GM19452 (cell line): ENCODE measurements at regions not wholly inside any gene's neighbourhood (a gene's known extent, or its start where the extent isn't known, plus 50 kb on each side); places are given as distances from the start of the nearest gene placed in this dataset.
"Not testable (repeated sequence)": the region's sequence is repeated elsewhere in the genome, so short reads cannot be mapped to it uniquely, and the experiment has no call there.

ENCODE experiments used
- ATAC-seq: cut with Tn5 transposase; IDR thresholded peaks from one replicate; pipeline ENCODE4 v1.9.1; 2021; ENCODE audit not compliant: unreplicated experiment

DNA sequence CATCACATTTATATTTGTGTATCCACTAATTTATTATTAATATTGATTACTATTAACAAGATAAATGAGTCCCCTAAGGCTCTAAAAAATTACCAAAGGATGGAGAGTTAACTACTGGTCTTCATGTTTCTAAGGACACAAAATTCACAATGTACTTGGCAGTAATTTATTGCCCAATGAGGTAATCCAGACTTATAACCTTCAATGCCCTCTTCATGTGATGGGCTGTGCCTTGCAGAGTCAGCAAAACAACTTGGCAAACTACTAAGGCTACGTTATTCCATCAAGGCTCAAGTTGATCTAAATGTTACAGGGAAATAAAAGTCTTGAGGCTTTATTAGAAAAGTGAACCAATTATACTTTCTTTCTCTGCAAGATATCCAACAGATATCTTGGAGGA is 804.9 kb upstream of the NXPH2 start:
- no peak for ATAC-seq

DNA sequence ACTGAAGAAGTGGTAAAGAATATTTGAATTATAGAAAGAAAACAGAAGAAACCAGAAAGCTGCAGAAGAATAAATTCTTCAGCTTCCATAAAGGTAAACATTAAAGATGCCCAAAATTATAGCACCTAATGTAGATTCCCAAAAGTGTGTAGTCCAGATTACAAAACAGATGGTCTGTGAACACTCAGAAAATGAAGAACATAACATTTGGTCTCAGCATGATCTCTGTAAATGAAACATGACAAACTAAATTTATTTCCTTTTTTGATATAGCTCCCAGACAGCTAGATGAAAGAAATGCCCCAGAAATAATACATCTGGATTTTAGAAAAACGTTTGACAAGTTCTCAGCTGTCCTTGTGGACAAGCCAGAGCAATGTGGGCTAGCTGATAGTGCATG is 794.2 kb upstream of the NXPH2 start:
- no peak for ATAC-seq

DNA sequence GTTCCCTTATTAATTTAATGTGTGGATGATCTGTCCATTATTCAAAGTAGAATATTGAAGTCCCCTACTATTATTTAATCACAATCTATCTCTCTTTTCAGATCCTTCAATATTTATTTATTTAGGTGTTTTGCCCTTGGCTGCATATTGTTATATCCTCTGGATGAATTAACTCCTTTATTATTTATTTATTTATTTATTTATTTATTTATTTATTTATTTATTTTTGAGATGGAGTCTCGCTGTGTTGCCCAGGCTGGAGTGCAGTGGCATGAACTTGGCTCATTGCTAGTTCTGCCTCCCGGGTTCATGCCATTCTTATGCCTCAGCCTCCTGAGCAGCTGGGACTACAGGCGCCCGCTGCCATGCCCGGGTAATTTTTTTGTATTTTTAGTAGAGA is 776.6 kb upstream of the NXPH2 start:
- ATAC-seq: no peak

DNA sequence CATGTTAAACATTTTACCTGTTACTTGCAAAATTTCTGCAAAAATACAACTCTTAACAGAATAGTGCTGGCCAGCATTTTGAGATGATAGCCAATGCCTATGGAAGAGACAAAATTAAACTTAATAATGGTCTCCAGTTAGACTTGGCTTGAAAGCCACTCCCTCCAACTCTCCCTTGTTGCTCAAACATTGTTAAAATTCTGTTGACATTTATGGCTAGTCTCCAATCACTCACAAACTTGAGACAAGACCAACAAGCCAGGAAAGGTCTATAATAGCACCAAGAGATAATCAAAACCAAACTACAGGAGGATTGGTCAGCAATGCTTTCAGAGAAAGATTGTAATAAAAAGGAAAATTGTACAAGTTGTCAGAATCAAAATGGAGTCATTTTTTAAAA is 770.7 kb upstream of the NXPH2 start:
- ATAC-seq: no peak

DNA sequence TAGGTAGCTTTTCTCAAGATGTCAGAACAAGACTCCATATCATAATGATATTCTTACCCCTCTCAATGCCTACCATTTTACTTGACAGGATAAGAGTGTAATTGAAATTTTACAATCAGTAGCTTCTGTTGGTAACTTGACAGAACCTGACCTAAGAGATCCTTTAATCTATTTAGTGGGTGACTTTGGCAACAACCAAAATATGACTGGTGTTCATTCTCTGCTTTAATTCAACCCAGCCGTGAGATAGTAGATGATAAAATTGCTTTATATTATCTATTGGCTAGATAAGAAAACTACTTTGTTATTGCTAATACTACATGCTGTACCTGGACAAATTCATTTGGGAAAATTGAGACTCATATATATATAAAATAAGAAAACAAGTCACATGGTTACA is 770.2 kb upstream of the NXPH2 start:
- no peak for ATAC-seq

DNA sequence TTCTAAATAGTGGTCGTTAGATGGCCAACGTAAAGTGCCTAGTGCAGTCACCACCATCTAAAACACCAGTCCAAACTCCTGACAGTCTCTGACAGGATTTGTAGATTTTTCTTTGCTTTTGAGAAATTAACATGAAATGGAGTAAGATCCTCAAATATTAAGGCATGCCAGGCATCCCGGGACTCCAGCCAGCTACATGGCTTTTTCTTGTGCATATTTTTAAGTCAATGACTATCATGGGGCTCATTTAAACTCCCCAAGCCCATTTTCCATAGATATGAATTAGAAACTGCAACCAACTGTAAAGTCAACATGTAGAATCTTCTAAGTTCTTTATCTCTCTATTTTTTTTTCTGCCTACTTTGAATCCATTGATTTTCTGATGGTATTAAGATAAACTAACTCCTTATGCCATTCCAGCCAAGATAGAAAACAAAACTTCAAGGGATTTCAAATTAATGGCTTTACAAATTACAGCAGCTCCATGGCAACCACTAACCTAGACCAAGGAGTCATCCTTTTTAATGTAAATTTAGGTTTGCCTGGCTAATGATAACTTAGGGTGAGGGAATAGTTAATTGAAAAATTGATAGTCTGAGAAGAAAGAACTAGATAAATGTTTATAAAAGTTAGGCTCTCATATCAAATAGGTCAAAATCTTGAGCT is 764.1 kb upstream of the NXPH2 start:
- no peak for ATAC-seq

DNA sequence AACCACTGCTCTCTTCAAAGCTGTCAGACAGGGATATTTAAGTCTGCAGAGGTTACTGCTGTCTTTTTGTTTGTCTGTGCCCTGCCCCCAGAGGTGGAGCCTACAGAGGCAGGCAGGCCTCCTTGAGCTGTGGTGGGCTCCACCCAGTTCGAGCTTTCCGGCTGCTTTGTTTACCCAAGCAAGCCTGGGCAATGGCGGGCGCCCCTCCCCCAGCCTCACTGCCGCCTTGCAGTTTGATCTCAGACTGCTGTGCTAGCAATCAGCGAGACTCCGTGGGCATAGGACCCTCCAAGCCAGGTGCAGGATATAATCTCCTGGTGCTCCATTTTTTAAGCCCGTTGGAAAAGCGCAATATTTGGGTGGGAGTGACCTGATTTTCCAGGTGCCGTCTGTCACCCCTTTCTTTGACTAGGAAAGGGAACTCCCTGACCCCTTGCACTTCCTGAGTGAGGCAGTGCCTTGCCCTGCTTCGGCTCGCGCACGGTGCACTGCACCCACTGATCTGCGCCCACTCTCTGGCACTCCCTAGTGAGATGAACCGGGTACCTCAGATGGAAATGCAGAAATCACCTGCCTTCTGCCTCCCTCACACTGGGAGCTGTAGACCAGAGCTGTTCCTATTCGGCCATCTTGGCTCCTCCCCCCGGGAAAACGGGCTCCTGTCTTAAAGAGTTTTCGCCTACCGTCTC is 758.3 kb upstream of the NXPH2 start:
- ATAC-seq: not testable (repeated sequence)

DNA sequence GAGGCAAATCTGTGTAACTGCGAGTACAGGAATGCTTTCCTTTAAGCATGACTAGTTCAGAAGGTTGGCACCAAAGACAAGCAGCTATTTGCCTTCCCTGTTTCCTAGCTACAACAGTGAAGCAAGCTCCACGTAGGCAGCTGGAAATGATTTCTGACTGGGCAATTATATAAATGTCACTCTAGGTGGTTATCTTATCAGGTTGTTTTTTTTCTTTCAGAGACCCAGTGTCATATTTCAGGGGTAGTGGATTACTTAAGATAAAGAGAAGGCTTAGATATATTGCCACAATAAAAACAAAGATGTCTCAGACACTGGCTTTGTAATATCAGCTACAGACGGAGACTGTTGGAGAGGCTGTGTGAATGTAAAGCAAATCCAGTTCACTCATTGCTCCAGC is 748.9 kb upstream of the NXPH2 start:
- no peak for ATAC-seq

DNA sequence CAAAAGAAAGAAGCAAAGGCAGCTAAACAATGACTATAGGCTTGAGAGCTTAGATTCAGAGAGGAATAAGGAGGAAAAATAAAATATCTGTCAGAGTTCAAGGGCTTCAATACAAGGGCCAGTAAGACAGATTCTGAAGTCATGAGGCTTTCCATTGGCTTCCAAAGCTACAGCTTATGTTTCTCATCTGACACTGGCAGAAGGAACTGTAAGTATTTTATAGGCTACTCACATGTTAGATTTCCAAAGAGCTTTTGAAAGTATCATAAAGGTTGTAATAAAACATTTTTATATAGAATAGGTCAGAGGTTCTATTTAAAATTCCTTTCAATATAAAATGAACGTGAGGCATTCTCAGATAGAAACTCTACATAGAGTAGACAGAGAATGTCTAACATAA is 746.6 kb upstream of the NXPH2 start:
- ATAC-seq: no peak

DNA sequence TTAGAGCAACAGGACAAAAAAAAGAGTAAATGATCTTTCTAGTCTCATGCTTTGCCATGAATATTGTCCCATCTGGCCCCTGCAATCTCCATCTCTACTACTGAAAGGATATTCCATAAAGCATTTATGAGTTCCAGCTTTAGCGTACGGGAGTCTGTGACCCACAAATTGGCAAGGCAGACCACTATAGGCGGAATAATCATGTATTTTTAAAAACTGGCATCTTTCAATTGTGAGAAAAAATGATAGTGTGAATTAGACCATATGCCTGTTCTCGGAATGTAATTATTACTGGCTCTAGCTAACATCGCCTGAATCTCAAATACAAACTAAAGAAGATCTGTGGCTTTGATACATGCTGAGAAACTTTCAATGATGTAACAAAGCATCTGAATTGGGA is 738.1 kb upstream of the NXPH2 start:
- ATAC-seq: no peak

DNA sequence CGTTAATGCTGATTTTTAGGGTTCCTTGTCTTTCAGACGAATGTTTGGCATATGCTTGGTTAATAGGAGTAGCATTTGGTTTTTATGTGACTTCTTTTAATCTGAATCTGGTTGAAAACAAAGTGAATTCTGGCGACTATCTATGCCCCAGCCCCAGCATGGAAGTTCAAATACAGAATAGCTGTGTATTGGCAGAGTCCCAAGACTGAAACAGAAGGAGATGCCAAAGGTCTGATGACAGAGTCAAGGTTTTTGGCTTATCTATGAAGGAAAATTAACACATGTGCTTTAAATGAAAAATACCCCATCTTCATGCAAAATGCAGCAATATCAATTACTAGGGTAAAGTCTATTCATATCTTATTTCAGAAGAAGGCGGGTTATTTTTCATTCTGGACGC is 734.8 kb upstream of the NXPH2 start:
- ATAC-seq: no peak

DNA sequence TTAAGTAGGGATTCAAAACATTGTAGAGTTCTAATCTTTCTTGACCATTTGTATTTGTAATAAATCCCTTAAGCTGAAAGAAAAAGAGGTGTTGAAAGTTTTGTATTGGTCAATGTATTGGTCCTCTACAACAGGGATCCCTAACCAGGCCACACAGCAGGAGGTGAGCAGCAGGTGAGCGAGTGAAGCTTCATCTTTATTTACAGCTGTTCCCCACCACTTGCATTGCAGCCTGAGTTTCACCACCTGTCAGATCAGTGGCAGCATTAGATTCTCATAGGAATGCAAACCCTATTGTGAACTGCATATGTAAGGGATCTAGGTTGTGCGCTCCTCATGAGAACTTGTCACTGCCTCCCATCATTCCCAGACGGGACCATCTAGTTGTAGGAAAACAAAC is 715.7 kb upstream of the NXPH2 start:
- ATAC-seq: no peak

DNA sequence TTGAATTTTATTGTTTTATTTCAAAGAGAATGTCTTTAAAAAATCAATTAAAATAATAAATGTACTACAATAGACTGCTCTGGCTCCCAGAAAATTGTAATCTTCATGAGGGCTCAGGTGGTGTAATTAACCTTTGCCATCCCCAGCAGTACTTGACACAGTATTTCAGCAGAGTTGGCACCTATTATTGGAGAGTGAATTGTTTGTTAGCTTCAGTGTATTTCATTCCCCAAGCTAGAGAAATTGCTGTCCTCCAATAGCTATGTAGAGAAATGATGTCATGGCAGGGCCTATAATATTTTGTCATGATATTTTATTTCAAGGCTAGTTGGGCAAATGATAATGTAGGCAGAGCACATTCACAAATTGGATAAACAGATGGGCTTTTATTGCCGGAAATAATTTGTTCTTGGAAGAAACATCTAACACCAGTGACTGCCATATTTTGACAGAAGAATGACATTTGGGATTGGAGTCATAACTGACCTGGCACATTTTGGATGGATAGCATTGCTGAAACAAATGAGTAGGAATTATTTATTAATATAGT is 712.0 kb upstream of the NXPH2 start:
- ATAC-seq: no peak

DNA sequence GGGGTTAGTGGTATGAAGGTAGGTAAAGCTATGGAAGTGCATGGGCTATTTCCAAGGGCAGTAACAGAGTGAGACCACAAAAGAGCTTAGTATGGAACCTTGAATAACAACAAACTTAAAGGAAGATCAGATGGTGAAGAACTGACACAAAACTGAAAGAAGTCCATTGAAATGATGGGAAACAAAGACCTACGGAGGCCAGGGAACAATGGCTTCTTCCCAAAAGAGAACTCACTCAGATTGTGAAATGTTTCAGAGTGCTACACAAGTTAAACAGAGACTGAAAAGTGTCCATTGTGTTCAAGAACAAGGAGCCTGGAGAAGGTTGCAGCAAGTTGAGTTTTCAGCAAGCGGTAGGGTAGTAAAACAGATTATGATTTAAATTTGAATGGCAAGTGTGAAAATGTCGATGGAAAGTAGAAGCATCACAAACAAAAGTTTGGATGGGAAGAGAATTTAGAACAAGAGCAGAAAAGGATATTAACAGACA is 700.0 kb upstream of the NXPH2 start:
- no peak for ATAC-seq

DNA sequence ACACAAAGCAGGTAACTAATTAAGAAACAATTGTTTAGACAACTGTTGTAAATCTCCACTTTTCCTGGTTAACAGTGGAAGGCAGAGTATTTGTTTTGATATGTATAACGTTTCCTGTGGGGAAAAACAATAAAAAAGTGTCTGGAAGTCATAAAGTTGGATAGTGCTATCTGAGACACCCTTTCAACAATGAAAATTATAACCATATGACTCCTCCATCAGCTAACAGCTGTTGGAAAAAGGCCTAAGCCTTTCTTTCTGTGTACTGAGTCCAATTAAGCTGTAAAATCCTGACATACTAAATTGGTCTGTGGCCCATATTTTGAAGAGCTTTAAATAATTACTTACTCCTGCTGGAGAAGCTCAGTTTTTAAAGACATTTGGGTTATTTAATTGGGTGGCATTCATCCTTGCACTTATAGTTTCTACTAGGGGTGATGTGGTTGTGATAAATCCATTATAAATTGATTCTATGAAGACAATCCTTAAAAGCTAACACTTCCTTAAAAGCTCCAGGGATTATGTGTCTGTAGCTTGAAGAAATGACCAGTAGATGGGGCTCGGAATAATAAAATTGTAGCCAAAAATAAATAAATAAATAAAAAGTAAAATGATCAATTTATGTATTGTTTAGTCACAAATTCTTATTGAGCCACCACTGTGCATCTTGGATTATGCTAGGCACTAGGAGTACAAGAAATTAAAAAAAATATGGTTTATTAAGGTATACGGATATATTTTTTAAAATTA is 698.1 kb upstream of the NXPH2 start:
- ATAC-seq: no peak

DNA sequence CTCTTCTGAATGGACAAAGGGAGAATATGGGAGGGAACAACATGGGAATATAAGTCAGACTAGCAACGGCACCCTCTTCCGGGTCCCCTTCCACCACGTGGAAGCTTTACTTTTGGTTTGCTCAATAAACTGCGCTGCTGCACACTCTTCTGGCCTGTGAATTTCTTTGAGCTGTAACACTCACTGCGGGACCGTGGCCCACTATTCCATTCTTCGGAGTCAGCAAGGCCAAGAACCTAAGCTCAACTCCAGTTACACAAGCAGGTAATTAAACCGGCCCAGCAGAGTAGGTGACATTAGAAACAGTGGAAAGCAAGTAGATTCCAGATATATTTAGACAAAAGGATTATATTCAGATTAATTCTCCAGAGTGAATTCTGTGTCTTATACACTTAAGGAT is 697.4 kb upstream of the NXPH2 start:
- ATAC-seq: no peak

DNA sequence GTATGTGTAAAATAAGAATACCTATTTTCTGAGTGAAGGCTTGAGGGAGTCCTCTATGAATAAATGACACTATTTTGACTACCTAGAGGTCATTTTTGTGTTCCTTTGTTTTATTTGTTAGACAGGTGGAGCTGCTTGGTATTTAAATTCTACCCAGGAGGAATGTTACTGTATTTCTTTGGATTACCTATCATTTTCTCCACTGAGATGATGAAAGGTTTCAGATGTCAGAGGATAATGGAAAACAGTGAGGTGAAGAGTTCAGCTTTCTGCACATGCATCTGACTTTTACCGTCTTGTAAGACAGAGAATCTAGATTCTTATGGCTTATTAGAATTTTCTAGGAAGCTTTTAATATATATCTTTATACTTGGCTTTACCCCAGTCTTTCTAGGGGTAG is 689.8 kb upstream of the NXPH2 start:
- no peak for ATAC-seq

DNA sequence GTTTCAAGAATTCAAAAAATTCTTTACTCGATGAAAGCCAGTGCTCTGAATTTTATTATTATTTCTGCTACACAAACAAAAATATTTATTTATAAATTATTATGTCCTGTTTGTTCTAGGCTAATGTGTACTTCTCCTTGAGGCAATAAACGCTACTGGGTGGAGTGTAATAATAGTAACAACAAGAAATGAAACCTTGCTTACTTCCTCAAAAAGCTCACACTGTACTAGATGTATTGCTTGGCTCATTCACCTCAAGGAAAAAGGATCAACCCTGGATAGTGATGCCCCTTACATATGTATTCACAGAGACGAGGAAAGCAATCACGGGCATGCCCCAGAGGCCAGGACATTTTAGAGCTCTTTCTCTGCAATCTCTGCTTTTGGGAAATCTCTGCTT is 685.6 kb upstream of the NXPH2 start:
- no peak for ATAC-seq

DNA sequence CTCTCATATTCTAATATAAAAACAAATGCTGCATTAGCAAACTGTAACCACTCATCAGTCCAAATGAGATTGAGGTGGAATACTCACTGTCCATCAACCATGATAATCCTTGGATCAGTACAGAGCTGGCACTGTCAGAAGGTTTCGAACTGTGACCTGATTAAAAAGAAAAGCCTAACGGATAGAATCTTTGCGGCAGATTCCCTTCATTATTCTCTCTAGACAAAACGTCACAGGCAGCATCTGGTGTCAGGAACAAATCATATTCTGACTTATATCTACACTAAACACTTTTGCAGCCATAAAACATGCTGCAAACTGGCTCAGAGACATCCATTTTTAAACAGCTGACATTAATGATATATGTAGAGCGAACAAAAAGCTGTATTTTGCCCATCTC is 677.7 kb upstream of the NXPH2 start:
- no peak for ATAC-seq

DNA sequence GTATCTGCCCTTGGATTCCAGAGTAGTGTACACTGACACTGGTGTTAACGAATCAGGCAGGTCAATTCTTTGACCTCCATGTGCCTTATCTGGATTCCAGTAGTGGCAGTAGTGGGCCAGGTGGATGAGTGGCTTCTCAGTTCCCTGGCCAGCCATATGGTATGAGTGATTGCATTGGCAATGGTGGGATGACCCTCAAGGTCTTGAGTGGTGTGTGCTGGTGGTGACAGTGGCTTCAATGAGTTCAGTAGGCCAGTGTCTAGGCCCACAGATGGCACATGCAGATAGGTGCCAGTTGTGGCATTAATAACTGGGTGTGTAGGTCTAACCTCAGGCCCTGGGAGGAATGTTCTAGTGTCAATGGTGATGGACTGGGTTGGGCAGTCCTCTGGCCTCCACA is 674.1 kb upstream of the NXPH2 start:
- no peak for ATAC-seq

DNA sequence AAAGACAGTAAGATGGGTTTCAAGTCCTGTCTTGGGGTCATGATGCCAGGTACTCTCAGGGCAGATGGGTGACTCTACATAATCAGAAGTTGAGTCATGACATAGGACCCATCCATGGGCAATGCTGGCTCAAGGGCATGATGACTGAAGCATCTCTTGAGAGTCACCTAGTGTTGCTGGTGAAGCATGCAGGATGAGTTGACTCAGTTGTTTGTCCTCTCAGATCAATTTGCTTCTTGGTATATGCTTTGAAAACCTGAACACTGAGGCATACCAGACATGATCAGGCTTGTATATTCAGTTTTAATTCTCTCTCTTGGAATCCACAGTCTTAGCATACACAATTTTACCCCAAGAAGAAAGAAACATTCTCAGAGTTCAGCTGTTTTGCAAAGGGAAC is 658.9 kb upstream of the NXPH2 start:
- ATAC-seq: no peak

DNA sequence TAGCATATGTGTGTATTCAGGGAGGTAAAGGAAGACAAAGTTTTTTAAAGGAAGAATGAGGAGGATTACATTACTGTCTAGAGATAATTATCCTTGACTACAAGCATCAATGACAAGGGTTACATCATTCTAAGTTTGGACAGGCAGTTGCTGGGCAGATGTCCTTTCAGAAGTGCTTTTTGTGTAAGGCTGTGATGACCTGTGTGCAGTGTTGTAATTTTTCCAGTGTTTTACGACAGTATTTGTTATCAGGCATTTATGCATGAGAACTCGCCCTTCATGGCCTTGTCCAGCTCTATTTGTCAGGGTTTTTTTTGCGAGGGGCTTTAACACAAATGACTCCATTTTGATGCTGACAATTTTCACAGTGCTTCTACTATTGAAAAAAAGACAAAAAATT is 658.3 kb upstream of the NXPH2 start:
- ATAC-seq: no peak
